MM.1S (cell line): ENCODE measurements at regions not wholly inside any gene's neighbourhood (a gene's known extent, or its start where the extent isn't known, plus 50 kb on each side); places are given as distances from the start of the nearest gene placed in this dataset.

Experiments
- CTCF ChIP-seq: fragments of 300-600 bp; sonication (generic); IDR thresholded peaks from 2 replicates; pipeline ENCODE4 v1.5.1; 2016; ENCODE audit warnings: antibody characterized with exemption, low read length, mixed read lengths
- EZH2phosphoT487 ChIP-seq: fragments of 300-600 bp; sonication (generic); IDR thresholded peaks from 2 replicates; pipeline ENCODE4 v1.6.1; 2018; ENCODE audit warnings: antibody characterized with exemption, low read length

GRCh38 chr11:44467931-44468330 is 97.5 kb upstream of the CD82 start:
- no peak for TF ChIP-seq CTCF
- no peak for TF ChIP-seq EZH2phosphoT487
